Hypothalamus (tissue), 51 donors: ENCODE measurements at regions not wholly inside any gene's neighbourhood (a gene's known extent, or its start where the extent isn't known, plus 50 kb on each side); places are given as distances from the start of the nearest gene placed in this dataset.
"Not testable (repeated sequence)": the region's sequence is repeated elsewhere in the genome, so short reads cannot be mapped to it uniquely, and the experiment has no call there.

Experiments used
- DNase-seq, 51 donors: peaks; one replicate each; lab custom pipeline; 2025; lab: John Stamatoyannopoulos, UW

DNA sequence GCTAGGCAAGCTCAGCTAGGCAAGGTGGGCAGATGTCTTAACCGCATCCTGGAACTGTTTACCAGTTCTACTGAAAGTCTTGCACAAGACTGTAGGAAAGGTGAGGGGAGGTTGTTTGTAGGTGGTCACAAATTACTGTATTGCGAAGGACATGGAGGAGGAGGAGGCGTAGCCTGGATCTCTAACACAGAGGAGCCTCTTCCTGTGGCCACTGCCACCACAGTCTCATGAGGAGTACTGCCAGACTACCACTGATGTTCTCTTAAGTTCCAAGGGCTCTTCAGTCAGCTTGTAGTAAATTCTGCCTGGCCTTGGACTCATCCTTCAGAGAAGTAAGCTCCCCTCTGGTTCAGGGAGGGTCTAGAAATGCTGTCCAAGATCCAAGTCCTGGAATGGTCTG lies 258.6 kb downstream of the FAT4 start:
- DNase-seq, result no peak

DNA sequence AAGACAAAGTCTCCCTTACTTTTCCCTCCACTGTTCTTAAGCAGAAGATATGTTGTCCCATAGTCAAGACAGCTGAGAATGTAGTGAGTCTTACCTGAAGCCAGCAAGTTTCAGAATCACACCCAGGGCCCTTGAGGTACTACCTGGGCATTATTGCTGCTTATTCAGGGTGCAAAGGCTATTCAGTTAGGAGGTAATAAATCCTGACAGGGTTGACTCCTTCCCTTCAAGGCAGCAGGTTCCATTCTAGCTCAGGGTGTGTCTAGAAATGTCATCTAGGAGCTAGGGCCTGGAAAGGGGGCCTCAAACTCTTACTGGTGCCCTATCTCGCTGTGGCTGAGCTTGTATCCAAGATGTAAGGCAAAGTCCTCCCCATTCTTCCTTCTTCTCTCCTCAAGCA lies 259.0 kb downstream of the FAT4 start:
- DNase-seq, result no peak

DNA sequence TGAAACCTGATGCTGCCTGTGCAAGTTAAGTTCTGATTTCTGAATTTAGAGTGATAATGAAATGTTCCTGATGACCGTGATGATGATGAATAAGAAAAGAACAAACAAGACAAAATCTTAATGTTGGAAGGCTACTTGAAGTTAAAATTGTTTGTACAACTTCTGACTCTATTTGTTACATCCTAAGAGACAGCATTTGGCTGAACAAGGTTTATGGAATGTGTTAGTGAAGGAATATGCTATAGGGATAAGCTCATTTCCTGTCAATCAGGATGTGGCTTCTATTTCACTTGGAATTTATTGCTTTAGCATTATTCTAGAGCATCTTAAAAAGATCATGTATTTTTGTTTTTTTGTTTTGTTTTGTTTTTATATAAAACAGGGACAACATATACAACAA lies 267.5 kb downstream of the FAT4 start:
- DNase-seq, result no peak

DNA sequence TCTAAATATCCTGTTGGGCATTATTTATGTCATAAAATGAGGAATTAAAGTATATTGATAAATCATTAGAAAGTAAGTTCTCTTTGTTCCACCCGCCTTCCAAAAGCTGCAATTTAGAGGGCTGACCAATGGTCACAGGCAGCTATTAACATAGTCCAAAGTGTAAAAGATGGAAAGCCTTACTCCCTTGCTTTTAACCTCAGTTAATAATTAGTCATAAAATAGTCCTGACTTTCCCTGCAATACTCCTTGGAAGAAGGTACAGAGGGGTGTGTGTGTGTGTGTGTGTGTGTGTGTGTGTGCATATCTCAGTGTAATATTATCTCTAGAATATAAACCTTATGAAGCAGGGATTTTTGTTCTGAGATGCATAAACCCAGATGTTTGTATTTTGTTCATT lies 275.4 kb downstream of the FAT4 start:
- no peak for DNase-seq

DNA sequence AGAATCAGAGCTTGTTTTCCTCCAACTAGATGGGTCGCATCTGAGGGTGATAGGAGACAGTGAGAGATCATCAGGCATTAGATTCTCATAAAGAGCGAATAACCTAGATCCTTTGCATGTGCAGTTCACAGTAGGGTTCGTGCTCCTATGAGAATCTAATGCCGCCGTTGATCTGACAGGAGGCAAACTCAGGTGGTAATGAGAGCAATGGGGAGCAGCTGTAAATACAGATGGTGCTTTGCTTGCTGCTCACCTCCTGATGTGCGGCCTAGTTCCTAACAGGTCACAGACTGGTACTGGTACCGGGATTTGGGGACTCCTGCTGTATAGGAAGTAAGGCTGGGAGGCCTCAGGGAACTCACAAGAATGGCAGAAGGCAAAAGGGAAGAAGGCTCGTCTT lies 276.5 kb downstream of the FAT4 start:
- no peak for DNase-seq

DNA sequence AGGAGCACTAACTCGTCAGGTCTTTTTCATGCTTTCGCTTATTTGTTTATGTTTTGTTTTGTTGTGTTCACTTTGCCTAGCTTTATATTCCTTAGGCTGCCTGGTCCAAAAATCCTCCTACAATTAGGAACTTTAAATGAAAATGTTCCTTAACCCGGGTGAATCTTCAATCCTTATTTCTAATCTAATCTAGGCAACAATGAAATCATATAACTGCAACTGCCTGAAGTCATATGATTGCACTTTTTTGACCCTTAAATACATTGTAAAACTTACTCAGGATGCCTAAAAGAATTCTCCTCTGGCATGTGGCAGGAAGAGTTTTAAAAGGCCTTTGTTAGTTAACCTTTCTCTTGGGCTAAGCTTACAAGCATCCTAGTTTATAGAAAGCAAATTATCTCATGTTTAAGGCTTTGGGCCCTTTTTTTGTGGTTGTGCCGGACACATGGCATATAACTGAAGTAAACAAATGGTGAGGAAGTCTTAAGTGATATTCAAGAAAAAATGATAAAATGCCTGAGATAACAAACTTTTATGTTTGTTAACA lies 279.4 kb downstream of the FAT4 start:
- DNase-seq, result no peak

DNA sequence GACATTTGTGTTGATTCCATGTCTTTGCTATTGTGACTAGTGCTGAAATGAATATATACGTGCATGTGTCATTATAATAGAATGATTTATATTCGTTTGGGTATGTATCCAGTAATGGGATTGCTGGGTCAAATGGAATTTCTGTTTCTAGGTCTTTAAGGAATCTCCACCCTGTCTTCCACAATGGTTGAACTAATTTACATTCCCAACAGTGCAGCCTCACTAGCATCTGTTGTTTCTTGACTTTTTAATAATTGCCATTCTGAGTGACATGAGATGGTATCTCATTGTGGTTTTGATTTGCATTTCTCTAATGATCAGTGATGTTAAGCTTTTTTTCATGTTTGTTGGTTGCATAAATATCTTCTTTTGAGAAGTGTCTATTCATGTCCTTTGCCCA lies 291.2 kb downstream of the FAT4 start:
- DNase-seq, result not testable (repeated sequence)

DNA sequence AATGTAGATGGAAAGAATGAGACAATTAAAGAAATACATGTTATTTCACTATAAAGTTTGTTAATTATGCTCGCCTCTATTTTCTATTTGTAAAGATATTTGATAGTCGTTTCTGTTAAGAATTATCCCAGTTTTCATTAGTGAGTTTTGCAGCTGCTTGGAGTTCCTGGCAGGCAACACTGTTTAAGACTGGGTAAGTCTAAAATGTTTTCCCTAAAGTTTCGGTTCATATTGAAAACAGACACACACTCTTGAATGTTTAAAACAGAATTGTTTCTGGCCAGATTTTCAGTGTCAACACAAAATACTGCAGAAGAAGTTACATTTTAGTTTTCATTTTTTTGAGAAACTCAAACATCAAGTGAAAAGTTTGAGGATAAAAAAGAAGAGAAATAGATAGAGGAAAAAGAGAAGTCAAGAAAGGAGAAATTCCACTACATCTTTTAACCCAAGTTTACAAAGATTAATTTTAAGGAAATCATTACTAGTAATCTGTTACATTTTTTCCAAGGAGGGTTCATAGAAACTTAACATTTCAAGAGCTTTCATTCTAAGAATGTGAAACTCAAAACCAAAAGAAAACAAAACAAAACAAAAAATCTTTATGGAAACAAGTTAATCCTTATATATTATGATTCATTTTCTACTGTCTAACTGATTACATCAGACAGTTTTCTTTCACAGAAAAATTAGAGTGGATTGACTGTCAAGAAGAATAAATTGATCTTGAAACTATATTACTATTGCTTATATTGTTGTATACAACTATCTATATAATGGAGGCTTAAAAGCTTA lies 305.5 kb downstream of the FAT4 start:
- no peak for DNase-seq

DNA sequence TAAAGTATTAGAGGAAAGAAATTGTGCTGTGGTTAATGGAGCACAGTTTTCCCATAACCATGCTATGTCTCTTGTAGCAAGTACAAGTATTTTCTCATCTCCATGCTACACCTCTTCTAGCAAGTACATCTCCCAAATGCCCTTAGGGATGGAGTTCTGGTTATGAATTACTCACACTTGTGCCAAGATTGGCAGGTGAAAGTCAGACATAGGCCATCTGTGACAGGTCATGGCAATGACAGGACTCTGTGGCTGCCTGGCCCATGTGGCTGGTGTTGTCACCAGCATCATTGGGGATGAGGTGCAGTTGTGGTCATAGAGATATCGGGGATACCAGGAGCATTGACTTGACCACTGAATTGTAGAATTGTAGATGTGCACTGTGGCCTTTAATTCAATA lies 310.2 kb downstream of the FAT4 start:
- no peak for DNase-seq

DNA sequence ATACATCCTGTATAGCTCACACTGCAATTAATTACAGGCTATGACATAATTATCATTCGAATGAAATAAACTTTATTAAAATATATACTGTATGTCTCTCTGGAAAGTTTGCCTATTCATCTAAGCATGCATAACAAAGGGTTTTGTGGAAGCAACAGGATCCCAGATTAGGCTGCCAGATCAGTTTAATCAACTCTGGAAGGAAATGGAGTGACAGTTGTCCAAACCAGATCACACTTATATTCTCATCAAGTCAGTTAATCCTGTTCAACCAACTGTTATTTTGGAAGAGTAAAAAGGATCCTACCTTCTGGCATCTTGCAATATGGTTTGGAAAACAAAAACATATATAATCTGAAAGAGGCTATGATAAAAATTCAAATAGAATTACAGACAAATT lies 312.2 kb downstream of the FAT4 start:
- DNase-seq, result no peak

DNA sequence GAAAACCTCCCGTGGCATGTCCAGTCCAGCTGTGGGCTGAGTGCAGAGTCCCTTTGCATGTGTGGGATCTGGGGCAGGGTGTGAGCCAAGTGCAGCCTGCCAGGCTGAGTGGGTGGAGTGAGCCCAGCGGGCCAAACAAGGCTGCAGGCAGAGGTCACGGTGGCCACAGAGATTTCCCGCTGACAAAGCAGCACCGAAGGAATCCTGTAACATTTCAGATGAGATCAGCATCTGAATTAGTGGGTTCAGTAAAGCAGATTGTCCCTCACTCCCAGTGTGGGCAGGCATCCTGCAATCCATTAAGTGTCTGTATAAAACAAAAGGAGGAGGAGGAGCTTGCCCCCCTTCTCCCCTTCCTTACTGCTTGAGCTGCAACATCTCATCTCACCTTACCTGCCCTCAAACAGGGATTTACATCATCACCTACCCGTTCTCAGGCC lies 324.4 kb downstream of the FAT4 start:
- peak in 2 of 51 donors; percentile 2 for DNase-seq

DNA sequence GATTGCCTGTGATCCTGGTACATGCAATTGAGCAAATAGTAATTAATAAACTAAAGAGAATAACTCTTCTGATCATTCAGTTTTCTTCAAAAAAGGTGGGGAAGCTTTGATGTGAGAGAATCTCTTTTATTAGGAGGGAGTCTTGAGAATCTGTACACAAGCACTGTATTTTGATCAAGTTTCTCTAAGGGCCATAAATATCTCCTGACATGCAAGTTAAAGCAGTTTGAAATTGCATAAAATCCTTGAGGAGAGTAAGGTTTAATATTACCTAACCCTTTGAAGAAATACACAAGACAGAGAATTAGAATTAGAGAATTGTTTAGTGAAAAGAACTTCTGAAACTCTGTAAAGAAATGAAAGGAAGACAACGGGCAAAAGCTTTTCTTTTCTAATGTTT lies 326.9 kb downstream of the FAT4 start:
- DNase-seq, result no peak

DNA sequence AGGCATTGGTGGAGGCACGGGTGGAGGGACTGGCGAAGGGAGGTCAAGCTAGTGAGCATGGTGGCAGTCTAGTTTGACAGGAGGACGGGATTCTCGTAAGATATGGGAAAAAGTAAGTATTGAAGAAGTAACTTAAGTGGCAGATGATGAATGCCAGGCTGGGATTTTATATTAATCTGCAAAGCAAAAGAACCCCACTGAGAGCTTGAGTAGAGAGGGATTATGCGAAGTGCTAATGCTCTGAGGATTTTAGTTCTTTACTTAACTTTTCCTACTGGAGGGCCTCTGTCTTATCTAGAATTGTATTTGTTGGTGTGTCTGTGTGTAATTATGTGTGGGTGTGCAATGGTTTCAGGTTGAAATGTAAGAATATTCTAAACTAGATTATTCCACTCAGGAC lies 327.9 kb downstream of the FAT4 start:
- no peak for DNase-seq

DNA sequence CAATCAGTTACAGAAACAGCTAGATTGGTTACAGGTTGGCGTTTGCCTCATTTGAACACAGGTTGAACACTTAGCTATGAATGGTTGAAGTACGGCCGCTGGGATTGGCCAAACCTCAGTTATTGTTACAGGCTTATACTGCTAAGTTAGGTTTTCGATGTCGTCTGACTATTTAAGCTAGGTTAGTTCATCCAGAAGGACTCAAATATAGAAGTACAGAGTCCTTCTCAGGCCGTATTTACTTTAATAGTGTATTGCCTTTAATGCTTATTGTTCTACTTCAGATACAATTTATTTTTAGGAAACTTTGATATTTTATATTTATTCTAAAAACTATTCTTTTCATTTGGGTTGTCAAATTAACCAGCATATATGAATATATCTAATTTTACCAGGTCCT lies 334.7 kb downstream of the FAT4 start:
- no peak for DNase-seq

DNA sequence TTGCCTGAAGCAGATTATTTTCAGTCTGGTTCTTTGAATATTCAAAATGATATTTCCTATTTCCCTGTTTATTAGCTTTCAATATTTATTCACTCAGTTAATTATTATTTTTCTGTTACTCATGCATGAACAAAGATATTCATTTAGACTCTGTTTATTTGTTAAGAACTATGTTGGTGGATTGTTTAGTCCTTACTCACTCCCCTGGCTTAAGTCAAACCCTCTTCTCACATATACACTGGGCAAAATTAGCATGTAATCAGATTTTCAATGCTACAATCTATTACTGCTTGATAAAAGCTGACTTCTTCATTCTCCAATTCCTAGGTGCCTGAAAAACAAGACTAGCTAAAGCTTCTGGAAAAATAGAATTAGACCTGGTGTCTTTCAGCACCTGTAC lies 335.8 kb downstream of the FAT4 start:
- DNase-seq, result no peak

DNA sequence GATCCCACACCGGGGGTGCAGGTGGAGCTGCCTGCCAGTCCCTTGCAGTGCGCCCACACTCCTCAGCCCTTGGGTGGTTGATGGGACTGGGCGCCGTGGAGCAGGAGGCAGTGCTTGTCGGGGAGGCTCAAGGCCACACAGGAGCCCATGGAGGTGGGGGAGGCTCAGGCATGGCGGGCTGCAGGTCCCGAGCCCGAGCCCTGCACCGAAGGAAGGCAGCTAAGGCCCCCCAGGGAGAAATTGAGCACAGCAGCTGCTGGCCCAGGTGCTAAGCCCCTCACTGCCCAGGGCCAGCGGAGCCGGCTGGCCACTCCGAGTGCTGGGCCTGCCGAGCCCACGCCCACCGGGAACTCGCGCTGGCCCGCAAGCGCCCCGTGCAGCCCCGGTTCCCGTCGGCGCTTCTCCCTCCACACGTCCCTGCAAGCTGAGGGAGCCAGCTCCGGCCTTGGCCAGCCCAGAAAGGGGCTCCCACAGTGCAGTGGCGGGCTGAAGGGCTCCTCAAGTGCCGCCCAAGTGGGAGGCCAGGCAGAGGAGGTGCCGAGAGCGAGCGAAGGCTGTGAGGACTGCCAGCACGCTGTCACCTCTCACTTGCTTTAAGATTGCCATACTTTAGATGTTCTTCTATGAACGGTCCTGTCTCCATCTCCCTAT lies 337.1 kb downstream of the FAT4 start:
- not testable (repeated sequence) for DNase-seq

DNA sequence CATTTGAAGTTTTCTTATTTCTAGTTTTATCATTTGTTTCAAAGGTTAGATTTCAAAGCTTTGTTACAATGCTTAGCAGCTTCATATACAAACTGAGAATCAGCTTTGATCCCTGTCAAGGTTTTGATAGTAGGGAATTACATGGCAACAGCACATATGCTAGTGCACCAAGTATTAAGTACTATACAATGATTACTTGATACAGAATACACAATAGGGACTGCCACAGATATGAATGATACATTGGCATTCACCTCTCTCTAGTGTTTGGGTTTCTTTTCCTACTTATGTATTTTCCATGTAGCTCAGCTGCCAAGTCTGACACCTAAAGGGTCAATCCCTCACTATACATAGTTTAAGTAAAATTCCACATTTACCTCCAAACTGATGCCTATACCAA lies 344.0 kb downstream of the FAT4 start:
- DNase-seq, result no peak

DNA sequence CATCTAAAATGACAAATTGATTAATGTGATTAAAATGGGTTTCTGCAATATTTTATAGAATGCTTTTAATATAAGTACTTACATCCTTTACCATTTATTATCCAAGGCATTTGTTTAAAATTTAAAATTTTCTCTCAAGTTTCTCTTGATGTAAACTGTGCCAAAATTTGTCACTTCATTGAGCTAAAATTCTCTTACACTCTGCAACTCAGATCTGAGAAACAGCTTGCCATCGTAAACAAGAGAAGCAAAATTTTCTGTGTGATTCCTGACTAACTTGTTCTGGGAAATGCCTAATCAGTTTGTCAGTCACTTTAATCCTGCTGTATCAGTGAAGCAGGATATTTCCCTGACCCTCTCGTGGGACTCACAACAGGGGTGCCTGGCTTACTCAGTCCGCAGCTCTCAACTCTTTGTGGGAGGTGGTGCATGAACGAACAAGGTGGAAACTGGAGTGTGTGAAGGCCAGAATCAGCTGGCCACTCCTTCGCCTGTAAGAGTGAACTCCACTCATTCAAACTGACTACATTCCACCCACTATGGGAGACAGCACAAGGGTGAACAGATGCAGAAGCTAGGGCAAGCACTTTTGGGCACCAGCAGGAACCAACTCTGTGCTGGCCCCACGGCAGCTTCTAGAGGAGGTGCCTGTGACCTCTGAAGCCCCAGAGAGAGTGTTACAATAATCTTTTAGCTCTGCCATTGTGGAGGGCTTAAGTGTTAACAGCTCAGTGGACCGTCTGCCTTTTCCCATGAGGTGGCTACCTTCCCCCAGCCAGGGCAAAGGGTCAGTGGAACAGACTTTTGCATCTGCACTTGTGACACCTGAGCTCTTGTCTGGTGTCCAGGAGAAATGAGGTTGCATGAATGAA lies 349.4 kb downstream of the FAT4 start:
- no peak for DNase-seq

DNA sequence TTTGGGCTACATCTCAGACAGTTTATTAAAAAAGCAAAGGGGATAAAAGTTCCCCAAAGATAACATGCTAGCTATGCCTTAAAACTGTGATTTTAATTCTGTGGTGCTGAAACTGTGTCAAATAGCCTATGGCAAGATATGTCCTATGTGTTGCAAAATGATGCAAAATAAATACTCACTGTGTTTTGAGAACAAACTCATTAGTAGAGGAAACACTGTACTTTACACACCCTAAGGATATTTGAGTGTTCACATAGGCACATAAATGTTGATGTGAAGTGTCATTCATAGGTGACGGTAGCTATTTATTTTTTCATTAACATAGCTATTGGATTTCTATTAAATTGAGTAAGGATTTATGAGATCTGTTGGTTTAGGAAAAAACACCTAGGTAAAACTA lies 351.9 kb downstream of the FAT4 start:
- no peak for DNase-seq

DNA sequence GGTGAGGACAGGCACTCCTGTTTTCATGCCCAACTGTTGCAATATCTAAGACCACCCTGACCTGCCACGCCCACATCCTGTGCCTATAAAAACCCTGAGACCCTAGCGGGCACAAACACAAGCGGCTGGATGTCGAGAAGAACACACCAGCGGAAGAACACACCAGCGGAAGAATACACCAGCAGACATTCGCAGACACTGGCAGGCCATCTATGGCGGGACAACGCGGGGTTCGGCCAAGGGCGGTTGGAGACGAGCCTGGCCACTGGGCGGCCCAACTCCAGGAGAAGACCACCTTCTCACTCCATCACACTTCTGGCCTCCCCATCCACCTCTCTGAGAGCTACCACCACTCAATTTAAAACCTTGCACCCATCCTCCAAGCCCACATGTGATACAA lies 361.4 kb downstream of the FAT4 start:
- DNase-seq, result no peak

DNA sequence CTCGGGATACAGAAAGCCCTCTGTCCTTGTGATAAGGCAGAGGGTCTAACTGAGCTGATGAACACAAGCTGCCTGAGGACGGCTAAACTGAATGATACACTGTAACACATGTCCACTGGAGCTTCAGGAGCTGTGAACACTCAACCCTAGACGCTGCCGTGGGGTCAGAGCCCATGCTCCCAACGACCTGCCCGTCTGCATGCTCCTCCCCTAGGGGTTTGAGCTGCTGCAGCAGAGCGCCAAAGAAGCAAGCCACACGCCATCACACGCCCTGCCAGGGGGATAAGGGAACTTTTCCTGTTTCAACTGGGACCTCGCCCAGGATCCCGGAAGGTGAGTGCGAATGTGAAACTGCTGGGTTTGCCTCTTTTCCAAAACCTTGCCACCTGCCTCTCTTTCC lies 361.8 kb downstream of the FAT4 start:
- DNase-seq, result no peak
